ENCODE measurements at regions not wholly inside any gene's neighbourhood (a gene's known extent, or its start where the extent isn't known, plus 50 kb on each side); places are given as distances from the start of the nearest gene placed in this dataset.
"Not testable (repeated sequence)": the region's sequence is repeated elsewhere in the genome, so short reads cannot be mapped to it uniquely, and the experiment has no call there.

- DNase-seq: no peak
Observed at GRCh38 chr20:29296256-29297230, 1960.9 kb upstream of the DEFB115 start.

GRCh38 chr20:29297411-29298270 lies 1959.8 kb upstream of the DEFB115 start:
- no peak for DNase-seq

GRCh38 chr20:29298271-29298590 lies 1959.2 kb upstream of the DEFB115 start:
- DNase-seq: no peak

GRCh38 chr20:29298759-29299613 lies 1958.5 kb upstream of the DEFB115 start:
- no peak for DNase-seq

- DNase-seq: no peak
Observed at GRCh38 chr20:29299811-29300578, 1957.5 kb upstream of the DEFB115 start.

GRCh38 chr20:29300579-29301551 lies 1956.6 kb upstream of the DEFB115 start:
- DNase-seq: no peak

GRCh38 chr20:29301624-29302259 lies 1955.7 kb upstream of the DEFB115 start:
- no peak for DNase-seq

GRCh38 chr20:29302979-29303644 lies 1954.4 kb upstream of the DEFB115 start:
- no peak for DNase-seq

GRCh38 chr20:29306390-29307072 lies 1950.9 kb upstream of the DEFB115 start:
- no peak for DNase-seq

- DNase-seq: not testable (repeated sequence)
Observed at GRCh38 chr20:29307484-29307883, 1950.0 kb upstream of the DEFB115 start.

- not testable (repeated sequence) for DNase-seq
Observed at GRCh38 chr20:29308956-29309355, 1948.5 kb upstream of the DEFB115 start.

GRCh38 chr20:29309481-29309880 lies 1948.0 kb upstream of the DEFB115 start:
- not testable (repeated sequence) for DNase-seq

- DNase-seq: not testable (repeated sequence)
Observed at GRCh38 chr20:29311046-29311445, 1946.4 kb upstream of the DEFB115 start.

GRCh38 chr20:29312679-29313078 lies 1944.8 kb upstream of the DEFB115 start:
- not testable (repeated sequence) for DNase-seq

GRCh38 chr20:29313481-29313880 lies 1944.0 kb upstream of the DEFB115 start:
- DNase-seq: no peak

- DNase-seq: no peak
Observed at GRCh38 chr20:29314294-29314693, 1943.2 kb upstream of the DEFB115 start.

- no peak for DNase-seq
Observed at GRCh38 chr20:29318871-29319461, 1938.5 kb upstream of the DEFB115 start.

- DNase-seq: no peak
Observed at GRCh38 chr20:29319725-29320124, 1937.7 kb upstream of the DEFB115 start.

Data from renal pelvis (tissue), 1 donor.